ENCODE measurements at regions not wholly inside any gene's neighbourhood (a gene's known extent, or its start where the extent isn't known, plus 50 kb on each side); places are given as distances from the start of the nearest gene placed in this dataset.

GRCh38 chr17:56009795-56010651 is 143.3 kb upstream of the ANKFN1 start:
- peak; percentile 40 for DNase-seq

- no peak for DNase-seq
Observed at GRCh38 chr17:56011406-56012131, 141.7 kb upstream of the ANKFN1 start.

GRCh38 chr17:56018211-56018610 is 135.1 kb upstream of the ANKFN1 start:
- DNase-seq: no peak

- DNase-seq: no peak
Observed at GRCh38 chr17:56020369-56020768, 132.9 kb upstream of the ANKFN1 start.

GRCh38 chr17:56021681-56022190 is 131.5 kb upstream of the ANKFN1 start:
- no peak for DNase-seq

DNA sequence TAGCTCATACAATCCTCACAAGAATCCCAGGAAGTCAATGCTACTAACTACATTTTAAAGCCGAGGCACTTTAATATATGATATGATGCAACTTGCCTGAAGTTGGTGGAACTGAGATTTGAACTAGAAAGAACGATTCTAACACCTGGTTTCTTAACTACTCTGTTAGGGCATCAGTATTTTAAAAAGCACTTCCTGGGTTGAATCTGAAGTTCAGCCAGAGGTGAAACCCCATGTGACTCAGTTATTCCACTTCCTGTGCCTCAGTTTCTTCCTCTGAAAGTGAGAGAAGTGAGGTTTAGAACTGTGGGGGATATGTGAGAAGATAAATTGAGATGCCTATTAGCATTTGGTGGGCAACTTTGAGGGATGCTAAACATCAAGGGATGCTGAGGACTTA is 129.4 kb upstream of the ANKFN1 start:
- DNase-seq: no peak

DNA sequence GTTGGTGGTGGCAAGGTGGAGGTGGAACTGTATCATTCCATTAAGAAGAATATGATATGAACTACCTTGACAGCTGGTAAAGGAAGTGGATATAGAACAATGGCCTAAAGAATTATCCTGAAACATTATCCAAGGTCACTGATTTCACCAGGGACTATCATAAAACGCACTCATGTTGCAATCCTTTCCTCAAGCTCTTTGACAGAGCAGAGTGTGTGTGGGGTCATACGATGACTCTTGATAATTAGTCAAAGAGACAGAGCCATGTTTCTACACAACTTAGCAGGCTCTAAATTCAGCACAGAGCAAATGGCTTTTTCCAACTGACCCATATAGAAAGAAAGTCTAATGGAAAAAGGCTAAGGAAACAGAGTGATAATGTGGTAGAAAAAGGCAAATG is 126.4 kb upstream of the ANKFN1 start:
- no peak for DNase-seq

GRCh38 chr17:56028837-56029236 is 124.4 kb upstream of the ANKFN1 start:
- no peak for DNase-seq

- DNase-seq: no peak
Observed at GRCh38 chr17:56030009-56030624, 123.2 kb upstream of the ANKFN1 start.

- no peak for DNase-seq
Observed at GRCh38 chr17:56031636-56032035, 121.6 kb upstream of the ANKFN1 start.

DNA sequence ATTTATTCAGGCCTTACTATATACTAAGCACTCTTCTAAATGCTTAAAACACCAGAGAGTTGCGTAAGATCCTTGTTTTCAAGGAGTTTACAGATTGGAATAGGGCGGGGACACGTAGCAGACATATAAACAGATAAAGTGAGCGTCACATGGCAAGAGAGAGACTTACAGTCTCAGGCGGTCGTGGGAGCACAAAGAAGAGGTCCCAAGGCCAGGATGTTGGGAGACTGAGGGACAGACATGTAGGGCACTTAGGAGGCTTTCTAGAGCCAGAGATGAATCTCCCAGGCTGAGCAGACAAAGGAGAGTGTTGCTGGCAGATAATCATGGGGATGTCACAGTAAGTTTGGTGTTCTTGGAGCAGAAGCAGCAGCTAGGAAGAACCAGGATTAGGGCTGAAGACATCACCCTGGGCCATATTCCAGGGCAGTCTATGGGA is 119.1 kb upstream of the ANKFN1 start:
- peak; percentile 37 for DNase-seq

GRCh38 chr17:56038131-56038530 is 115.1 kb upstream of the ANKFN1 start:
- DNase-seq: no peak

- no peak for DNase-seq
Observed at GRCh38 chr17:56045872-56046271, 107.4 kb upstream of the ANKFN1 start.

- DNase-seq: no peak
Observed at GRCh38 chr17:56047331-56047730, 105.9 kb upstream of the ANKFN1 start.

DNA sequence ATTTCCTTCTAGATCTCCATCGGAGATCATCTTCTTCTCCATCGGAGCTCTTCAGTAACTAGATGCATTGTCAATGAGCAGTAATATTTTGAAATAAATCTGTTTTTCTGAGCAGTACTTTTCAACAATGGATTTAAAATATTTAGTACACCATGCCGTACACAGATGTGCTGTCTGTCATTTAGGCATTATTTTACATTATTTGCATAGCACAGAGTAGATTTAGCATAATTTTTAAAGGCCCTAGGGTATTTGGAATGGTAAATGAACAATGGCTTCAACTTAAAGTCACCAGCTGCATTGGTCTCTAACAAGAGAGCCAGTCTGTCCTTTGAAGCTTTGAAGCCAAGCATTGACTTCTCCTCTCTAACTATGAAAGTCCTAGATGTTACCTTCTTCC is 95.4 kb upstream of the ANKFN1 start:
- no peak for DNase-seq

DNA sequence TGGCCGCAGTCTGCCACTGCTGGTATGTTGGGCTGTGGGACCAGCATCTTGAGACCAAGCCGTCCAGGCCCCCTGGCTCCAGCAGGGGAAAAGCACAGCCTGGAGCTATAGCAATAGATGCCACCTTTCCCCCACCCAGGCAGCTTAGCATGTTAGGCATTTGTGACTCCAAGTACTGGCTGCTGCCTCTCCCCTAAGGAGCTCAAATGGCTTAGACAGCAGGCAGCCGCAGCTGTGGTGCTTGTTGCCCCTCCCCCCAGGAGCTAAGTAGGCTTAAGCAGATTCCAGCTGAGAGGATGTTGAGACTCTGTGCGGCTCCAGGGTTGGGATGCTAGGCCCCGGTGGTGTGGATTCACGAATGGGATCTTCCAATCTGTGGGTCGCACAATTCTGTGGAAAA is 88.8 kb upstream of the ANKFN1 start:
- no peak for DNase-seq

GRCh38 chr17:56074361-56074890 is 78.8 kb upstream of the ANKFN1 start:
- DNase-seq: peak; percentile 27

DNA sequence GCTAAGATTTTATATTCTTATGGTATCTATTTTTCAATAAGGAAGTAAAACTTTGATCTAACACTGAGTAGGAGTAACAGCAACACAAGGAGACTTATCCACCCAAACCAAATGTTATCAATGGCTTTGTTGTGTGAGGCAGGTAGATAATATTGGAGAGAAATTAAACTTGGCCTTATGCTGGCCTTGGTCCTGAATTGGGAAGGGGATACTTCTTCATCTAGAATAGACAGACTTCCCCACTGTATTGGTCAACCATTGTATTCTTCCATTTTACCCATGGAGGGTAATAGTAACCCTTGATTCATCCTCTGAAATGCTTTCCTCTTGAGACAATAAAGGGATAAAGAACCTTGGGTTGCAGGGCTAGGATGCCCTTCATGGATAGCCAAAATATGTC is 76.3 kb upstream of the ANKFN1 start:
- no peak for DNase-seq

DNA sequence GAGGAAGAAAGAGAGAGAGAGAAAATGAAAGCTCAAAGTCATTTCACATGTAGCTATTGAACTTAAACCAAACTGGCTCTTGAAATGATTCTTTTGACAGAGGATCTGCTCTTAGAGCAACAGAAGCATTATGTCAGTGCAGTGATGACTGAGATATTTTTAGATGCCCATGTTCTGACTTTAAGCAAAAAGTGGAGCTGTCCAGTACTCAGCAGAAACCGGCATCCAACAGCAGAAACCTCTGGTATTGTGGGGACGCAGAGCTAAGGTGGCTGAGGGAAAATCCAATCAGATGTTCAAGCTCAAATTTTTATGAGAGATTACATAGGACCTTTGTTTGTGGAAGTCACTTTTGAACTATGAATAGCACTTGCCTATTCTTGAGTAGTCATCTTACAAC is 69.8 kb upstream of the ANKFN1 start:
- no peak for DNase-seq

DNA sequence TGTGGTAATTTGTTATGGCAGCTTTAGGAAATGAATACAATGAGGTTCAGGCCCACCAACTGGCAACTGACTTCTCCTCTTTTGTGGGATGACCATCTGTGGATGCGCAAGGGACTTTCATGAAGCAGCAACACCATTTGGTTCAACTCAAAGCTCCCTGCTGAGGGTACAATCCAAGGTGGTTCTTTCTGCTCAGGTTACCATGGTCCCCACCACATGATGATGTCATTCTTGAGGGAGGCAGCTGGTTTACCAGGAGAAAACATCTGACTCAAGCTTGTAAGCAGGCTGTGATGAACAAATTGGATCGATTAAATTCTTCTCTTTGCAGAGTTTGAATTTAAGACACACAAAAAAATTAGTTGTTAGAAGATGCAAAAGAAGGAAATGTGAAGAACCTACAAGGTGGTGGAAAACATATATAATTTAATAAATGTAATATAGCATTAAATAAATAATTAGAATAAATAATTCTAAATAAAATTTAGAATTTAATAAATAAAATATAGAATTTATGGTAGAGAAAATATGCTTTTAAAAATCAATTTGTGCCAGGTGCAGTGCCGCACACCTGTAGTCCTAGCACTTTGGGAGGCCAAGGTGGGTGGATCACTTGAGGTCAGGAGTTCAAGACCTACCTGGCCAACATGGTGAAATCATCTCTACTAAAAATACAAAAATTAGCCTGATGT is 67.6 kb upstream of the ANKFN1 start:
- DNase-seq: no peak

- no peak for DNase-seq
Observed at GRCh38 chr17:56087199-56087598, 66.1 kb upstream of the ANKFN1 start.

GRCh38 chr17:56096026-56096810 is 57.1 kb upstream of the ANKFN1 start:
- no peak for DNase-seq
